NCI-H2081 (cell line): ENCODE measurements at regions not wholly inside any gene's neighbourhood (a gene's known extent, or its start where the extent isn't known, plus 50 kb on each side); places are given as distances from the start of the nearest gene placed in this dataset.
A peak's percentile ranks its signal among the peaks of the same experiment; 100 is the strongest.

Experiments
- DNase-seq, 2 experiments: peaks; one replicate each; lab custom pipeline; 2025; lab: John Stamatoyannopoulos, UW

GRCh38 chr1:244220410-244220809, 169.3 kb downstream of the ZBTB18 start:
- DNase-seq: no peak

GRCh38 chr1:244221991-244222390, 170.9 kb downstream of the ZBTB18 start:
- DNase-seq: no peak

- no peak for DNase-seq
Measured at GRCh38 chr1:244224487-244225430, 173.7 kb downstream of the ZBTB18 start.

GRCh38 chr1:244226435-244226834, 175.4 kb downstream of the ZBTB18 start:
- no peak for DNase-seq

- no peak for DNase-seq
Measured at GRCh38 chr1:244230470-244230869, 179.4 kb downstream of the ZBTB18 start.

GRCh38 chr1:244231193-244231571, 180.1 kb downstream of the ZBTB18 start:
- no peak for DNase-seq

GRCh38 chr1:244231572-244232315, 180.7 kb downstream of the ZBTB18 start:
- DNase-seq: peak; percentile 76 to 89

GRCh38 chr1:244234009-244234643, 183.0 kb downstream of the ZBTB18 start:
- DNase-seq: no peak

- no peak for DNase-seq
Measured at GRCh38 chr1:244235157-244235556, 184.1 kb downstream of the ZBTB18 start.

GRCh38 chr1:244236101-244236500, 185.0 kb downstream of the ZBTB18 start:
- no peak for DNase-seq

GRCh38 chr1:244236721-244237120, 185.6 kb downstream of the ZBTB18 start:
- no peak for DNase-seq

GRCh38 chr1:244237445-244237844, 186.4 kb downstream of the ZBTB18 start:
- no peak for DNase-seq

- no peak for DNase-seq
Measured at GRCh38 chr1:244239261-244239770, 188.2 kb downstream of the ZBTB18 start.

- no peak for DNase-seq
Measured at GRCh38 chr1:244241438-244241837, 190.4 kb downstream of the ZBTB18 start.

GRCh38 chr1:244242446-244242845, 191.4 kb downstream of the ZBTB18 start:
- DNase-seq: no peak

GRCh38 chr1:244246334-244246733, 195.3 kb downstream of the ZBTB18 start:
- no peak for DNase-seq

GRCh38 chr1:244248426-244248825, 197.3 kb downstream of the ZBTB18 start:
- no peak for DNase-seq

- DNase-seq: no peak
Measured at GRCh38 chr1:244252211-244252610, 199.5 kb downstream of the ADSS2 start.

GRCh38 chr1:244254467-244254866, 197.2 kb downstream of the ADSS2 start:
- DNase-seq: no peak

- no peak for DNase-seq
Measured at GRCh38 chr1:244255426-244255965, 196.2 kb downstream of the ADSS2 start.

- DNase-seq: no peak
Measured at GRCh38 chr1:244256086-244256676, 195.5 kb downstream of the ADSS2 start.

- DNase-seq: no peak
Measured at GRCh38 chr1:244264163-244264562, 187.5 kb downstream of the ADSS2 start.
